ENCODE measurements at regions not wholly inside any gene's neighbourhood (a gene's known extent, or its start where the extent isn't known, plus 50 kb on each side); places are given as distances from the start of the nearest gene placed in this dataset.

DNA sequence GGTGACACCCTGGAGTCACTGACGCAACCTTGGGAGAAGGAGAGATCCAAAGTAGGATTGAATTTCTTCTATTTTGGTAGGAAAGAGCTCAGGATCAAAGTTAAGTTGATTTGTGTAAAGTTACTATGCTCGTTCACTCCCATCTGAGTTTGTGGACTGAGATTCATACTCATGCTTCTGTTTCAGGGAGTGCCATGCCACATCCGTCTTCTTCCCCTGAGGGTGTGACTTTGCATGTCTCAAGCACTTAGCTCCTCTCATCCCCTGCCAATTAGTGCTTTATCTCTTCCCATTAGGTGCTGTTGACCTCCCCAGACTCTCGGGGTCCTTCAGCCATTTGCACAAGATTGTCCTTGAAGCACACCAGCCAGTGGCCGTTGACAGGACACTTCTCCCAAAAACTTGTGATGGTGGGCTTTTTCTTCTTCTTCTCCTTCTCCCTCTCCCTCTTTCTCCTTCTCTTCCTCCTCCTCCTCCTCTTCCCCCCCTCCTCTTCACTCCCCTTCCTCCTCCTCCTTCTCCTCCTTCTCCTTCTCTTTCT, 232.2 kb upstream of the KLF4 start:
- TF ChIP-seq, protein P1, sequence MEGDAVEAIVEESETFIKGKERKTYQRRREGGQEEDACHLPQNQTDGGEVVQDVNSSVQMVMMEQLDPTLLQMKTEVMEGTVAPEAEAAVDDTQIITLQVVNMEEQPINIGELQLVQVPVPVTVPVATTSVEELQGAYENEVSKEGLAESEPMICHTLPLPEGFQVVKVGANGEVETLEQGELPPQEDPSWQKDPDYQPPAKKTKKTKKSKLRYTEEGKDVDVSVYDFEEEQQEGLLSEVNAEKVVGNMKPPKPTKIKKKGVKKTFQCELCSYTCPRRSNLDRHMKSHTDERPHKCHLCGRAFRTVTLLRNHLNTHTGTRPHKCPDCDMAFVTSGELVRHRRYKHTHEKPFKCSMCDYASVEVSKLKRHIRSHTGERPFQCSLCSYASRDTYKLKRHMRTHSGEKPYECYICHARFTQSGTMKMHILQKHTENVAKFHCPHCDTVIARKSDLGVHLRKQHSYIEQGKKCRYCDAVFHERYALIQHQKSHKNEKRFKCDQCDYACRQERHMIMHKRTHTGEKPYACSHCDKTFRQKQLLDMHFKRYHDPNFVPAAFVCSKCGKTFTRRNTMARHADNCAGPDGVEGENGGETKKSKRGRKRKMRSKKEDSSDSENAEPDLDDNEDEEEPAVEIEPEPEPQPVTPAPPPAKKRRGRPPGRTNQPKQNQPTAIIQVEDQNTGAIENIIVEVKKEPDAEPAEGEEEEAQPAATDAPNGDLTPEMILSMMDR (IDR thresholded peaks at IDR 0.05; ENCODE audit: low read depth, low read length, poor library complexity, severe bottlenecking) = no peak
- no peak for TF ChIP-seq EZH2phosphoT487 (IDR thresholded peaks at IDR 0.05; ENCODE audit: borderline replicate concordance, low read length)
